Smooth muscle cell (in vitro differentiated cells): ENCODE measurements at regions not wholly inside any gene's neighbourhood (a gene's known extent, or its start where the extent isn't known, plus 50 kb on each side); places are given as distances from the start of the nearest gene placed in this dataset.

ENCODE experiments used
- DNase-seq: peaks from one replicate; lab custom pipeline; 2025; ENCODE audit not compliant: unreplicated experiment; lab: John Stamatoyannopoulos, UW
- H2AFZ ChIP-seq: fragments of 200-600 bp; sonication (generic); 2 replicates; pipeline ENCODE4 v1.6.0; 2016; ENCODE audit warnings: antibody characterized with exemption, low read depth, mild to moderate bottlenecking
- H3F3A ChIP-seq: fragments of 200-600 bp; sonication (generic); 2 replicates; pipeline ENCODE4 v1.6.0; 2017; ENCODE audit warnings: antibody characterized with exemption, low read depth
- H3K27ac ChIP-seq: fragments of 200-600 bp; sonication (generic); 2 replicates; pipeline ENCODE4 v1.5.1; 2016; ENCODE audit warnings: low read depth, mild to moderate bottlenecking
- H3K27me3 ChIP-seq: fragments of 200-600 bp; sonication (generic); 2 replicates; pipeline ENCODE4 v1.6.1; 2016; ENCODE audit warnings: low read depth, mild to moderate bottlenecking
- H3K36me3 ChIP-seq: fragments of 200-600 bp; sonication (generic); 2 replicates; pipeline ENCODE4 v1.5.1; 2016; ENCODE audit warnings: low read depth
- H3K4me1 ChIP-seq: fragments of 200-600 bp; sonication (generic); 2 replicates; pipeline ENCODE4 v1.5.1; 2016; ENCODE audit warnings: low read depth
- H3K4me2 ChIP-seq: fragments of 200-600 bp; sonication (generic); 2 replicates; pipeline ENCODE4 v1.6.0; 2016; ENCODE audit warnings: mild to moderate bottlenecking
- H3K4me3 ChIP-seq: fragments of 200-600 bp; sonication (generic); 2 replicates; pipeline ENCODE4 v1.5.1; 2016; ENCODE audit warnings: mild to moderate bottlenecking
- H3K79me2 ChIP-seq: fragments of 200-600 bp; sonication (generic); 2 replicates; pipeline ENCODE4 v1.6.0; 2016; ENCODE audit warnings: low read depth, mild to moderate bottlenecking
- H3K9ac ChIP-seq: fragments of 200-600 bp; sonication (generic); 2 replicates; pipeline ENCODE4 v1.6.0; 2016; ENCODE audit warnings: low read depth
- H3K9me3 ChIP-seq: fragments of 200-600 bp; sonication (generic); replicated peaks from 2 replicates; pipeline ENCODE4 v1.5.1; 2016; ENCODE audit warnings: low read depth
- H4K20me1 ChIP-seq: fragments of 200-600 bp; sonication (generic); 2 replicates; pipeline ENCODE4 v1.6.0; 2016; ENCODE audit warnings: low read depth
- CTCF ChIP-seq: fragments of 200-600 bp; sonication (generic); IDR thresholded peaks from 2 replicates; pipeline ENCODE4 v1.5.1; 2017; ENCODE audit warnings: borderline replicate concordance, mild to moderate bottlenecking, antibody characterized with exemption; ENCODE audit not compliant: insufficient read depth, poor library complexity, severe bottlenecking
- WGBS: methylation state at CpG from one replicate; pipeline ENCODE4 v1.1.7; 2016; ENCODE audit warnings: low lambda C conversion rate; 5-methylcytosine and 5-hydroxymethylcytosine counted together

GRCh38 chr6:91126876-91127275 is 540.0 kb upstream of the MAP3K7 start:
- Histone ChIP-seq H3K9me3 (no peaks in the 10 kb centered on the region), H3F3A (no peaks in the 10 kb centered on the region), H3K36me3 (no peaks in the 10 kb centered on the region), H3K27me3 (no peaks in the 10 kb centered on the region), H3K27ac (no peak overlapping the region), H3K4me2 (no peak overlapping the region), H3K4me3 (no peak overlapping the region), H3K4me1 (no peaks in the 10 kb centered on the region), H4K20me1 (no peaks in the 10 kb centered on the region), H2AFZ (no peak overlapping the region), H3K79me2 (no peaks in the 10 kb centered on the region), H3K9ac (no peak overlapping the region)
- no peak for TF ChIP-seq CTCF
- WGBS = 92% methylated on average over 5 of the region's 5 CpGs
- no peak for DNase-seq

- Histone ChIP-seq H2AFZ (no peak overlapping the region), H3K9ac (no peak overlapping the region), H3K36me3 (no peaks in the 10 kb centered on the region), H3K79me2 (no peaks in the 10 kb centered on the region), H4K20me1 (no peaks in the 10 kb centered on the region), H3F3A (no peaks in the 10 kb centered on the region), H3K4me2 (no peak overlapping the region), H3K4me1 (no peaks in the 10 kb centered on the region), H3K27ac (no peak overlapping the region), H3K9me3 (no peaks in the 10 kb centered on the region), H3K27me3 (no peaks in the 10 kb centered on the region), H3K4me3 (no peak overlapping the region)
- DNase-seq = no peak
- no peak for TF ChIP-seq CTCF
Observed at GRCh38 chr6:91117550-91117949, 530.7 kb upstream of the MAP3K7 start.

GRCh38 chr6:91114123-91114708 is 527.3 kb upstream of the MAP3K7 start:
- H3K27ac ChIP-seq = no peak overlapping the region
- H3K4me1 ChIP-seq = no peaks in the 10 kb centered on the region
- H3K4me2 ChIP-seq = no peak overlapping the region
- H3K27me3 ChIP-seq = no peaks in the 10 kb centered on the region
- H3K36me3 ChIP-seq = no peaks in the 10 kb centered on the region
- H2AFZ ChIP-seq = no peak overlapping the region
- TF ChIP-seq CTCF = no peak
- no peaks in the 10 kb centered on the region for H3K79me2 ChIP-seq
- 97% methylated on average over 2 of the region's 2 CpGs for WGBS
- no peak for DNase-seq
- H3K9me3 ChIP-seq = no peaks in the 10 kb centered on the region
- H3F3A ChIP-seq = no peaks in the 10 kb centered on the region
- H3K9ac ChIP-seq = no peak overlapping the region
- no peaks in the 10 kb centered on the region for H4K20me1 ChIP-seq
- no peak overlapping the region for H3K4me3 ChIP-seq

GRCh38 chr6:91106083-91106482 is 519.2 kb upstream of the MAP3K7 start:
- no peaks in the 10 kb centered on the region for H4K20me1 ChIP-seq
- WGBS = 81% methylated on average over 2 of the region's 2 CpGs
- no peak overlapping the region for H2AFZ ChIP-seq
- H3K4me1 ChIP-seq = no peaks in the 10 kb centered on the region
- no peaks in the 10 kb centered on the region for H3K79me2 ChIP-seq
- no peak for TF ChIP-seq CTCF
- no peak for DNase-seq
- H3K9me3 ChIP-seq = no peaks in the 10 kb centered on the region
- no peak overlapping the region for H3K4me3 ChIP-seq
- H3F3A ChIP-seq = no peaks in the 10 kb centered on the region
- H3K27ac ChIP-seq = no peak overlapping the region
- H3K27me3 ChIP-seq = no peaks in the 10 kb centered on the region
- H3K36me3 ChIP-seq = no peaks in the 10 kb centered on the region
- no peak overlapping the region for H3K9ac ChIP-seq
- H3K4me2 ChIP-seq = no peak overlapping the region
